Lung (tissue), 11 donors: ENCODE measurements at regions not wholly inside any gene's neighbourhood (a gene's known extent, or its start where the extent isn't known, plus 50 kb on each side); places are given as distances from the start of the nearest gene placed in this dataset.
"Not testable (repeated sequence)": the region's sequence is repeated elsewhere in the genome, so short reads cannot be mapped to it uniquely, and the experiment has no call there.

Experiments used
- ATAC-seq: fragments of 200-7000 bp; cut with Tn5 transposase; one replicate; pipeline ENCODE4 v1.9.1; 2020; ENCODE audit warnings: moderate number of reproducible peaks; ENCODE audit not compliant: insufficient read depth, low FRiP score
- DNase-seq, 3 donors: peaks; one replicate each; pipeline ENCODE4 v3.0.0-alpha.2; 2013 to 2017
- H3K27ac ChIP-seq, 2 donors: one replicate each; pipeline ENCODE4 v1.5.1; 2013; ENCODE audit warnings: mild to moderate bottlenecking in 2 of 2, moderate library complexity in 2 of 2, control low read depth in 1 of 2, inconsistent platforms in 1 of 2, low read depth in 1 of 2, low read length in 1 of 2
- H3K27me3 ChIP-seq, 3 donors: one replicate each; pipeline ENCODE4 v1.5.1; 2013; ENCODE audit warnings: low read length in 2 of 3; ENCODE audit not compliant: control insufficient read depth in 3 of 3, insufficient read depth in 3 of 3
- H3K36me3 ChIP-seq, 4 donors: one replicate each; pipeline ENCODE4 v1.5.1; 2013; ENCODE audit warnings: low read length in 4 of 4, mild to moderate bottlenecking in 1 of 4, moderate library complexity in 1 of 4; ENCODE audit not compliant: control insufficient read depth in 4 of 4, insufficient read depth in 4 of 4
- H3K4me1 ChIP-seq, 5 donors: one replicate each; pipeline ENCODE4 v1.5.1; 2013; ENCODE audit warnings: low read length in 5 of 5, mild to moderate bottlenecking in 2 of 5, moderate library complexity in 1 of 5; ENCODE audit not compliant: control insufficient read depth in 5 of 5, insufficient read depth in 5 of 5
- H3K4me3 ChIP-seq: one replicate; pipeline ENCODE4 v1.5.1; 2013; ENCODE audit warnings: mild to moderate bottlenecking, control low read depth, moderate library complexity
- H3K9ac ChIP-seq, 2 donors: one replicate each; pipeline ENCODE4 v1.5.1; 2013; ENCODE audit warnings: low read length in 2 of 2, control low read depth in 1 of 2; ENCODE audit not compliant: insufficient read depth in 1 of 2
- H3K9me3 ChIP-seq, 4 donors: one replicate each; pipeline ENCODE4 v1.5.1; 2013; ENCODE audit warnings: low read length in 3 of 4, mild to moderate bottlenecking in 1 of 4, moderate library complexity in 1 of 4; ENCODE audit not compliant: control insufficient read depth in 4 of 4, insufficient read depth in 3 of 4
- WGBS, 2 donors: extraction: QIAGEN DNeasy Blood & Tissue Kit; methylation state at CpG; one replicate each; pipeline ENCODE4 v1.1.7; 2013; 5-methylcytosine and 5-hydroxymethylcytosine counted together
- TF ChIP-seq, protein P1 (sequence below): IDR thresholded peaks from 2 replicates; pipeline ENCODE4 v1.5.1; 2012; ENCODE audit warnings: mild to moderate bottlenecking; ENCODE audit errors: control extremely low read depth, extremely low read depth
- donor health status: control.
- donor health status: control.
- donor health status: Bipolar disorder and iron deficiency.
- donor health status: healthy.
- donor health status: DM: yes; HTN: yes; CAD: no.

DNA sequence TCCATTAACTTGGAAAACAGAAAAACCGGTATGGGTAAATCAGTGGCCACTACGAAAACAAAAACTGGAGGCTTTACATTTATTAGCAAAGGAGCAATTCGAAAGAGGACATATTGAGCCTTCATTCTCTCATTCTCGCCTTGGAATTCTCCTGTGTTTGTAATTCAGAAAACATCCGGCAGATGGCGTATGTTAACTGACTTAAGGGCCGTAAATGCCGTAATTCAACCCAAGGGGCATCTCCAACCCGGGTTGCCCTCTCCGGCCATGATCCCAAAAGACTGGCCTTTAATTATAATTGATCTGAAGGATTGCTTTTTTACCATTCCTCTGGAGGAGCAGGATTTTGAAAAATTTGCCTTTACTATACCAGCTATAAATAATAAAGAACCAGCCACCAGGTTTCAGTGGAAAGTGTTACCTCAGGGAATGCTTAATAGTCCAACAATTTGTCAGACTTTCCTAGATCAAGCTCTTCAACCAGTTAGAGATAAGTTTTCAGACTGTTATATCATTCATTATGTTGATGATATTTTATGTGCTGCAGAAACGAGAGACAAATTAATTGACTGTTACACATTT is 160.9 kb downstream of the GPX5 start:
- H3K4me3 ChIP-seq, H3K27ac ChIP-seq, H3K4me1 ChIP-seq, H3K9me3 ChIP-seq, ATAC-seq, H3K36me3 ChIP-seq: not testable (repeated sequence)
- WGBS, 2 donors = 4% methylated on average over 11 of the region's 11 CpGs
- DNase-seq = peak; percentile 58 to 82 (median 81)
- peak overlapping the region in 1 of 2 donors; percentile 49 for H3K9ac ChIP-seq
- TF ChIP-seq, protein P1, sequence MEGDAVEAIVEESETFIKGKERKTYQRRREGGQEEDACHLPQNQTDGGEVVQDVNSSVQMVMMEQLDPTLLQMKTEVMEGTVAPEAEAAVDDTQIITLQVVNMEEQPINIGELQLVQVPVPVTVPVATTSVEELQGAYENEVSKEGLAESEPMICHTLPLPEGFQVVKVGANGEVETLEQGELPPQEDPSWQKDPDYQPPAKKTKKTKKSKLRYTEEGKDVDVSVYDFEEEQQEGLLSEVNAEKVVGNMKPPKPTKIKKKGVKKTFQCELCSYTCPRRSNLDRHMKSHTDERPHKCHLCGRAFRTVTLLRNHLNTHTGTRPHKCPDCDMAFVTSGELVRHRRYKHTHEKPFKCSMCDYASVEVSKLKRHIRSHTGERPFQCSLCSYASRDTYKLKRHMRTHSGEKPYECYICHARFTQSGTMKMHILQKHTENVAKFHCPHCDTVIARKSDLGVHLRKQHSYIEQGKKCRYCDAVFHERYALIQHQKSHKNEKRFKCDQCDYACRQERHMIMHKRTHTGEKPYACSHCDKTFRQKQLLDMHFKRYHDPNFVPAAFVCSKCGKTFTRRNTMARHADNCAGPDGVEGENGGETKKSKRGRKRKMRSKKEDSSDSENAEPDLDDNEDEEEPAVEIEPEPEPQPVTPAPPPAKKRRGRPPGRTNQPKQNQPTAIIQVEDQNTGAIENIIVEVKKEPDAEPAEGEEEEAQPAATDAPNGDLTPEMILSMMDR = peak; percentile 67
- H3K27me3 ChIP-seq = peaks cover 0 to 17% (median 13%) of the 10 kb centered on the region in 3 donors

DNA sequence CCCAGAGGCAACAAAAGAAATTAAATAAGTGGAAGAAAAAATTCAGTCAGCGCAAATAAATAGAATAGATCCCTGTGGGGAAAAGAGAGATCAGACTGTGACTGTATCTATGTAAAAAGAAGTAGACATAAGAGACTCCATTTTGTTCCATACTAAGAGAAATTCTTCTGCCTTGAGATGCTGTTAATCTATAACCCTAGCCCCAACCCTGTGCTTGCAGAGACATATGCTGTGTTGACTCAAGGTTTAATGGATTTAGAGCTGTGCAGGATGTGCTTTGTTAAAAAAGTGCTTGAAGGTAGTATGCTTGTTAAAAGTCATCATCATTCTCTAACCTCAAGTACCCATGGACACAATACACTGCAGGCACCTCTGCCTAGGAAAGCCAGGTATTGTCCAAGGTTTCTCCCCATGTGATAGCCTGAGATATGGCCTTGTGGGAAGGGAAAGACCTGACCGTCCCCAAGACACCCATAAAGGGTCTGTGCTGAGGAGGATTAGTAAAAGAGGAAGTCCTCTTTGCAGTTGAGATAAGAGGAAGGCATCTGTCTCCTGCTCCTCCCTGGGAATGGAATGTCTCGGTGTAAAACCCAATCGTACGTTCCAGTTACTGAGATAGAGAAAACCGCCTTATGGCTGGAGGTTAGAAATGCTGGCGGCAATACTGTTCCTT is 161.8 kb downstream of the GPX5 start:
- not testable (repeated sequence) for DNase-seq, H3K9ac ChIP-seq, H3K4me1 ChIP-seq, ATAC-seq, H3K36me3 ChIP-seq, H3K9me3 ChIP-seq, H3K27ac ChIP-seq, H3K4me3 ChIP-seq
- peaks cover 3 to 13% (median 9%) of the 10 kb centered on the region in 3 donors for H3K27me3 ChIP-seq
- 31 to 37% methylated on average over 7 of the region's 7 CpGs for WGBS, 2 donors

DNA sequence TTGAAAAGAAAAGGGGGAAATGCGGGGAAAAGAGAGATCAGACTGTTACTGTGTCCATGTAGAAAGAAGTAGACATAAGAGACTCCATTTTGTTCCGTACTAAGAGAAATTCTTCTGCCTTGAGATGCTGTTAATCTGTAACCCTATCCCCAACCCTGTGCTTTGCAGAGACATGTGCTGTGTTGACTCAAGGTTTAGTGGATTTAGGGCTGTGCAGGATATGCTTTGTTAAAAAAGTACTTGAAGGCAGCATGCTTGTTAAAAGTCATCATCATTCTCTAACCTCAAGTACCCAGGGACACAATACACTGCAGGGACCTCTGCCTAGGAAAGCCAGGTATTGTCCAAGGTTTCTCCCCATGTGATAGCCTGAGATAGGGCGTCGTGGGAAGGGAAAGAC is 166.3 kb downstream of the GPX5 start:
- ATAC-seq, H3K27ac ChIP-seq, H3K9ac ChIP-seq, H3K36me3 ChIP-seq, H3K4me3 ChIP-seq, DNase-seq, H3K9me3 ChIP-seq: not testable (repeated sequence)
- H3K4me1 ChIP-seq = peaks cover 0 to 23% (median 0%) of the 10 kb centered on the region in 5 donors
- 22 to 42% methylated on average over 4 of the region's 4 CpGs for WGBS, 2 donors
- peaks cover 5 to 41% (median 23%) of the 10 kb centered on the region in 3 donors for H3K27me3 ChIP-seq

DNA sequence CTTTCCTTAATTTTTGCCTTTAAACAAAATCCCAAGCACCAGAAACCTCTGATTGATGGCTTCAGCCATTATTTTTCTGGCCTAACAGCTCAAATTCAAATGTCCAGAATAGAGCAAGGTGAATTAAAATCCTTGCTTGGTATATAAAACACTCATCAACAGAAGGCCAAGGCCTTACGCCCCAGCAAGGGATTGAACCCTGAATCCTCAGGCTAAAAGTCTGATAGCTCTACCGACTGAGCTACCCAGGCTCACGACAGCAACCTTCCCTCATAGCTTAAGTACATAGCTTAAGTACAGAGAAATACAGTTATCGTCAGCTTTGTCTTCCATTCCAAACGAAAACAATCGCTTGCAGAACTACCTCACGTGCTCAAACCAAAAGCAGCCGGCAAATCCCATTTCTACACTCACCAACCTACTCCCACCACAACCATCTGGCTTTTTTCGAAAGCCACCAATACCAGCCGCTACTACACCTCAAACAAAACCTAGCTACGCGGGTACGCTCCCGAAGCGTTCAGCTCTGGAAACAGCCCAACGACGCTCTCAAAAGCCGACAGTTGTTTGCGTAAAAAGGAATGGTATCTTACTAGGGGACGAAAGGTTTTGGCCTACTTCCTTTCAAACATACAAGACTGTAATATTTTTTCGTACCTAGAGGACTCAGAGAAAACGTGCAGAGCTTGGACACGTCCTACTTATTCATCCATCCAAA is 167.5 kb downstream of the GPX5 start:
- Histone ChIP-seq H3K9ac (no peak overlapping the region), H3K4me1 (peaks cover 0 to 23% (median 0%) of the 10 kb centered on the region in 5 donors), H3K4me3 (no peak overlapping the region), H3K9me3 (no peaks in the 10 kb centered on the region), H3K36me3 (no peaks in the 10 kb centered on the region), H3K27ac (no peak overlapping the region), H3K27me3 (peaks cover 5 to 53% (median 33%) of the 10 kb centered on the region in 3 donors)
- no peak for ATAC-seq
- DNase-seq = peak in 2 of 3 donors; percentile 21 to 24
- TF ChIP-seq, protein P1 = no peak
- WGBS, 2 donors = 19 to 41% methylated on average over 23 of the region's 23 CpGs
